ENCODE measurements at regions not wholly inside any gene's neighbourhood (a gene's known extent, or its start where the extent isn't known, plus 50 kb on each side); places are given as distances from the start of the nearest gene placed in this dataset.

- Mint-ChIP-seq H3K4me3 (no peak overlapping the region), H3K36me3 (ENCODE audit: low read depth) (no peaks in the 10 kb centered on the region), H3K9me3 (peaks cover 1% of the 10 kb centered on the region), H3K27me3 (no peaks in the 10 kb centered on the region), H3K4me1 (ENCODE audit: low read depth) (no peaks in the 10 kb centered on the region), H3K27ac (no peak overlapping the region)
- intact Hi-C loops (cut with micrococcal nuclease), result loop anchor here (5.0 kb wide), 1 partner anchor 316 kb away; no protein-coding TSS in a partner anchor
These were observed 250.6 kb downstream of the SNCA start for GRCh38 chr4:89586318-89586717.

GRCh38 chr4:89582756-89583505 lies 254.0 kb downstream of the SNCA start:
- H3K36me3 Mint-ChIP-seq (ENCODE audit: low read depth), result no peaks in the 10 kb centered on the region
- H3K27me3 Mint-ChIP-seq, result no peaks in the 10 kb centered on the region
- no peaks in the 10 kb centered on the region for H3K9me3 Mint-ChIP-seq
- H3K4me3 Mint-ChIP-seq, result no peak overlapping the region
- H3K4me1 Mint-ChIP-seq (ENCODE audit: low read depth), result no peaks in the 10 kb centered on the region
- no peak overlapping the region for H3K27ac Mint-ChIP-seq
- intact Hi-C loops (cut with micrococcal nuclease), result no loop called here

GRCh38 chr4:89579771-89580170 lies 257.2 kb downstream of the SNCA start:
- H3K9me3 Mint-ChIP-seq, result no peaks in the 10 kb centered on the region
- no peaks in the 10 kb centered on the region for H3K36me3 Mint-ChIP-seq (ENCODE audit: low read depth)
- H3K4me3 Mint-ChIP-seq, result no peak overlapping the region
- no peak overlapping the region for H3K27ac Mint-ChIP-seq
- intact Hi-C loops (cut with micrococcal nuclease), result no loop called here
- no peaks in the 10 kb centered on the region for H3K27me3 Mint-ChIP-seq
- no peaks in the 10 kb centered on the region for H3K4me1 Mint-ChIP-seq (ENCODE audit: low read depth)

- no peaks in the 10 kb centered on the region for H3K36me3 Mint-ChIP-seq (ENCODE audit: low read depth)
- intact Hi-C loops (cut with micrococcal nuclease), result no loop called here
- H3K27ac Mint-ChIP-seq, result no peak overlapping the region
- H3K9me3 Mint-ChIP-seq, result no peaks in the 10 kb centered on the region
- H3K27me3 Mint-ChIP-seq, result no peaks in the 10 kb centered on the region
- no peak overlapping the region for H3K4me3 Mint-ChIP-seq
- no peaks in the 10 kb centered on the region for H3K4me1 Mint-ChIP-seq (ENCODE audit: low read depth)
These were observed 260.7 kb downstream of the SNCA start for GRCh38 chr4:89576246-89576645.

GRCh38 chr4:89575840-89576239 lies 261.1 kb downstream of the SNCA start:
- H3K4me3 Mint-ChIP-seq, result no peak overlapping the region
- no peak overlapping the region for H3K27ac Mint-ChIP-seq
- H3K27me3 Mint-ChIP-seq, result no peaks in the 10 kb centered on the region
- no peaks in the 10 kb centered on the region for H3K4me1 Mint-ChIP-seq (ENCODE audit: low read depth)
- no peaks in the 10 kb centered on the region for H3K9me3 Mint-ChIP-seq
- intact Hi-C loops (cut with micrococcal nuclease), result no loop called here
- H3K36me3 Mint-ChIP-seq (ENCODE audit: low read depth), result no peaks in the 10 kb centered on the region

GRCh38 chr4:89574176-89574575 lies 262.8 kb downstream of the SNCA start:
- H3K4me1 Mint-ChIP-seq (ENCODE audit: low read depth), result no peaks in the 10 kb centered on the region
- no peak overlapping the region for H3K27ac Mint-ChIP-seq
- H3K36me3 Mint-ChIP-seq (ENCODE audit: low read depth), result no peaks in the 10 kb centered on the region
- H3K27me3 Mint-ChIP-seq, result no peaks in the 10 kb centered on the region
- H3K4me3 Mint-ChIP-seq, result no peak overlapping the region
- intact Hi-C loops (cut with micrococcal nuclease), result no loop called here
- no peaks in the 10 kb centered on the region for H3K9me3 Mint-ChIP-seq

GRCh38 chr4:89573656-89574055 lies 263.3 kb downstream of the SNCA start:
- H3K27me3 Mint-ChIP-seq, result no peaks in the 10 kb centered on the region
- H3K9me3 Mint-ChIP-seq, result no peaks in the 10 kb centered on the region
- H3K36me3 Mint-ChIP-seq (ENCODE audit: low read depth), result no peaks in the 10 kb centered on the region
- intact Hi-C loops (cut with micrococcal nuclease), result no loop called here
- H3K27ac Mint-ChIP-seq, result no peak overlapping the region
- no peaks in the 10 kb centered on the region for H3K4me1 Mint-ChIP-seq (ENCODE audit: low read depth)
- no peak overlapping the region for H3K4me3 Mint-ChIP-seq

GRCh38 chr4:89572224-89572858 lies 264.6 kb downstream of the SNCA start:
- no peak overlapping the region for H3K27ac Mint-ChIP-seq
- no peaks in the 10 kb centered on the region for H3K27me3 Mint-ChIP-seq
- H3K4me1 Mint-ChIP-seq (ENCODE audit: low read depth), result no peaks in the 10 kb centered on the region
- H3K9me3 Mint-ChIP-seq, result no peaks in the 10 kb centered on the region
- no peaks in the 10 kb centered on the region for H3K36me3 Mint-ChIP-seq (ENCODE audit: low read depth)
- intact Hi-C loops (cut with micrococcal nuclease), result no loop called here
- H3K4me3 Mint-ChIP-seq, result no peak overlapping the region

GRCh38 chr4:89570931-89571330 lies 263.3 kb upstream of the GPRIN3 start:
- no peaks in the 10 kb centered on the region for H3K9me3 Mint-ChIP-seq
- H3K4me1 Mint-ChIP-seq (ENCODE audit: low read depth), result no peaks in the 10 kb centered on the region
- H3K36me3 Mint-ChIP-seq (ENCODE audit: low read depth), result no peaks in the 10 kb centered on the region
- H3K4me3 Mint-ChIP-seq, result no peak overlapping the region
- no peaks in the 10 kb centered on the region for H3K27me3 Mint-ChIP-seq
- no peak overlapping the region for H3K27ac Mint-ChIP-seq
- intact Hi-C loops (cut with micrococcal nuclease), result no loop called here

- H3K27me3 Mint-ChIP-seq, result no peaks in the 10 kb centered on the region
- no peaks in the 10 kb centered on the region for H3K9me3 Mint-ChIP-seq
- no peak overlapping the region for H3K4me3 Mint-ChIP-seq
- H3K27ac Mint-ChIP-seq, result no peak overlapping the region
- no peaks in the 10 kb centered on the region for H3K4me1 Mint-ChIP-seq (ENCODE audit: low read depth)
- no peaks in the 10 kb centered on the region for H3K36me3 Mint-ChIP-seq (ENCODE audit: low read depth)
- intact Hi-C loops (cut with micrococcal nuclease), result no loop called here
These were observed 260.3 kb upstream of the GPRIN3 start for GRCh38 chr4:89567936-89568335.

GRCh38 chr4:89563431-89563830 lies 255.8 kb upstream of the GPRIN3 start:
- no peak overlapping the region for H3K27ac Mint-ChIP-seq
- no peak overlapping the region for H3K4me3 Mint-ChIP-seq
- intact Hi-C loops (cut with micrococcal nuclease), result no loop called here
- H3K4me1 Mint-ChIP-seq (ENCODE audit: low read depth), result no peaks in the 10 kb centered on the region
- no peaks in the 10 kb centered on the region for H3K36me3 Mint-ChIP-seq (ENCODE audit: low read depth)
- no peaks in the 10 kb centered on the region for H3K9me3 Mint-ChIP-seq
- H3K27me3 Mint-ChIP-seq, result no peaks in the 10 kb centered on the region

GRCh38 chr4:89562746-89563145 lies 255.1 kb upstream of the GPRIN3 start:
- Mint-ChIP-seq H3K4me3 (no peak overlapping the region), H3K27me3 (no peaks in the 10 kb centered on the region), H3K4me1 (ENCODE audit: low read depth) (no peaks in the 10 kb centered on the region), H3K27ac (no peak overlapping the region), H3K9me3 (no peaks in the 10 kb centered on the region), H3K36me3 (ENCODE audit: low read depth) (no peaks in the 10 kb centered on the region)
- intact Hi-C loops (cut with micrococcal nuclease), result no loop called here

- no peaks in the 10 kb centered on the region for H3K36me3 Mint-ChIP-seq (ENCODE audit: low read depth)
- H3K4me1 Mint-ChIP-seq (ENCODE audit: low read depth), result no peaks in the 10 kb centered on the region
- H3K27ac Mint-ChIP-seq, result no peak overlapping the region
- no peak overlapping the region for H3K4me3 Mint-ChIP-seq
- intact Hi-C loops (cut with micrococcal nuclease), result no loop called here
- no peaks in the 10 kb centered on the region for H3K27me3 Mint-ChIP-seq
- H3K9me3 Mint-ChIP-seq, result no peaks in the 10 kb centered on the region
These were observed 253.4 kb upstream of the GPRIN3 start for GRCh38 chr4:89561048-89561447.

- Mint-ChIP-seq H3K4me1 (ENCODE audit: low read depth) (no peaks in the 10 kb centered on the region), H3K27me3 (no peaks in the 10 kb centered on the region)
- intact Hi-C loops (cut with micrococcal nuclease), result no loop called here
These were observed 250.5 kb upstream of the GPRIN3 start for GRCh38 chr4:89558147-89558546.

More at GRCh38 chr4:89558147-89558546, 250.5 kb upstream of the GPRIN3 start:
- Mint-ChIP-seq H3K27ac (no peak overlapping the region), H3K4me3 (no peak overlapping the region), H3K36me3 (ENCODE audit: low read depth) (no peaks in the 10 kb centered on the region), H3K9me3 (no peaks in the 10 kb centered on the region)

Measured in dendritic cell treated with granulocyte-macrophage colony-stimulating factor and Interleukin-4, amounts not matched to agents 40 ng/mL and 50 ng/mL, for 4 days (primary cell).